Loucy (cell line): ENCODE measurements at regions not wholly inside any gene's neighbourhood (a gene's known extent, or its start where the extent isn't known, plus 50 kb on each side); places are given as distances from the start of the nearest gene placed in this dataset.

ENCODE experiments used
- H2AFZ ChIP-seq: fragments of 200-600 bp; sonication (generic); 2 replicates; pipeline ENCODE4 v1.6.0; 2016; ENCODE audit warnings: antibody characterized with exemption, mild to moderate bottlenecking, low read length, moderate library complexity
- H3F3A ChIP-seq: fragments of 200-600 bp; 2 replicates; pipeline ENCODE4 v1.6.0; 2016; ENCODE audit warnings: antibody characterized with exemption, low read depth, mild to moderate bottlenecking
- H3K27me3 ChIP-seq: fragments of 200-600 bp; sonication (generic); 2 replicates; pipeline ENCODE4 v1.6.1; 2014; ENCODE audit warnings: low read length, mild to moderate bottlenecking; ENCODE audit not compliant: insufficient read depth, poor library complexity, severe bottlenecking
- H3K36me3 ChIP-seq: fragments of 200-600 bp; sonication (generic); 2 replicates; pipeline ENCODE4 v1.6.1; 2016; ENCODE audit warnings: low read length; ENCODE audit not compliant: insufficient read depth
- H3K4me1 ChIP-seq: fragments of 200-600 bp; sonication (generic); 2 replicates; pipeline ENCODE4 v1.5.1; 2014; ENCODE audit warnings: low read length, mild to moderate bottlenecking; ENCODE audit not compliant: insufficient read depth, poor library complexity, severe bottlenecking
- H3K4me2 ChIP-seq: fragments of 200-600 bp; sonication (generic); 2 replicates; pipeline ENCODE4 v1.6.0; 2014; ENCODE audit warnings: antibody characterized with exemption, low read length, low read depth, mild to moderate bottlenecking; ENCODE audit not compliant: poor library complexity, severe bottlenecking
- H3K4me3 ChIP-seq: fragments of 200-600 bp; sonication (generic); 2 replicates; pipeline ENCODE4 v1.5.1; 2014; ENCODE audit warnings: low read length, mild to moderate bottlenecking, mixed read lengths; ENCODE audit not compliant: poor library complexity, severe bottlenecking
- H3K79me2 ChIP-seq: fragments of 200-600 bp; sonication (generic); 2 replicates; pipeline ENCODE4 v1.6.1; 2014; ENCODE audit warnings: low read length; ENCODE audit not compliant: insufficient read depth
- H3K9ac ChIP-seq: fragments of 200-600 bp; sonication (generic); 2 replicates; pipeline ENCODE4 v1.6.0; 2014; ENCODE audit warnings: mild to moderate bottlenecking, low read depth, low read length, moderate library complexity; ENCODE audit not compliant: poor library complexity, severe bottlenecking
- H3K9me2 ChIP-seq: fragments of 200-600 bp; sonication (generic); replicated peaks from 2 replicates; pipeline ENCODE4 v1.6.1; 2016; ENCODE audit warnings: low read depth, low read length, mixed read lengths
- H3K9me3 ChIP-seq: fragments of 200-600 bp; sonication (generic); 2 replicates; pipeline ENCODE4 v1.6.1; 2014; ENCODE audit warnings: mild to moderate bottlenecking, antibody characterized with exemption, low read length, low read depth; ENCODE audit not compliant: insufficient read depth
- H4K20me1 ChIP-seq: fragments of 200-600 bp; sonication (generic); 2 replicates; pipeline ENCODE4 v1.6.0; 2014; ENCODE audit warnings: antibody characterized with exemption, low read length, mild to moderate bottlenecking; ENCODE audit not compliant: insufficient read depth, poor library complexity, severe bottlenecking
- EZH2phosphoT487 ChIP-seq: fragments of 200-600 bp; IDR thresholded peaks from 2 replicates; pipeline ENCODE4 v1.6.1; 2018; ENCODE audit warnings: antibody characterized with exemption, mild to moderate bottlenecking, moderate library complexity, borderline replicate concordance
- TF ChIP-seq, protein P1 (sequence below): fragments of 200-600 bp; sonication (generic); conservative IDR thresholded peaks from 2 replicates; pipeline ENCODE4 v1.5.1; 2014; ENCODE audit warnings: mild to moderate bottlenecking, antibody characterized with exemption, low read length

DNA sequence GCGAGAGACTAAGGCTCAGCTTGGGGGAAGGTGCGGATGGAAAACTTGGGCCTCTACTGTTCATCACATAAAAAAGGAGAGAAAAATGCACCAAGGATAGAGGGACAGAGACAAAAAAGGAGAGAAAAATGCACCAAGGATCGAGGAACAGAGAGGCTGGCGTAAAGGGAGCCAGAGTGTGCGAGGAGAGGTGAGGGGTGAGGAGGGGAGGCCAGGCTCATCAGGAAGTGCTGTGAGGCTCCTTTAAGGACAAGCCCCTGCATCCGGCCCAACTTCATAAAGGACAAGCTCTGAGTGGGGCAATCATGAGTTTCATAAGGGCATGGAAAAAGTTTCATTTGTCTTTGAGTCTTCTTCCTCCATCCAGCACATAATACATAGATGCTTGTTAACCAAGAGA is 117.2 kb upstream of the NXT1 start:
- Histone ChIP-seq H3K79me2 (no peaks in the 10 kb centered on the region), H3K4me2 (no peak overlapping the region), H3K4me1 (no peaks in the 10 kb centered on the region), H3K36me3 (no peaks in the 10 kb centered on the region), H4K20me1 (no peaks in the 10 kb centered on the region), H2AFZ (no peak overlapping the region), H3K27me3 (peaks cover 8% of the 10 kb centered on the region), H3F3A (no peaks in the 10 kb centered on the region), H3K9ac (no peak overlapping the region), H3K9me3 (no peaks in the 10 kb centered on the region; the same call in 1 of the 2 replicates), H3K4me3 (no peak overlapping the region), H3K9me2 (no peaks in the 10 kb centered on the region)
- TF ChIP-seq EZH2phosphoT487: no peak
- TF ChIP-seq, protein P1, sequence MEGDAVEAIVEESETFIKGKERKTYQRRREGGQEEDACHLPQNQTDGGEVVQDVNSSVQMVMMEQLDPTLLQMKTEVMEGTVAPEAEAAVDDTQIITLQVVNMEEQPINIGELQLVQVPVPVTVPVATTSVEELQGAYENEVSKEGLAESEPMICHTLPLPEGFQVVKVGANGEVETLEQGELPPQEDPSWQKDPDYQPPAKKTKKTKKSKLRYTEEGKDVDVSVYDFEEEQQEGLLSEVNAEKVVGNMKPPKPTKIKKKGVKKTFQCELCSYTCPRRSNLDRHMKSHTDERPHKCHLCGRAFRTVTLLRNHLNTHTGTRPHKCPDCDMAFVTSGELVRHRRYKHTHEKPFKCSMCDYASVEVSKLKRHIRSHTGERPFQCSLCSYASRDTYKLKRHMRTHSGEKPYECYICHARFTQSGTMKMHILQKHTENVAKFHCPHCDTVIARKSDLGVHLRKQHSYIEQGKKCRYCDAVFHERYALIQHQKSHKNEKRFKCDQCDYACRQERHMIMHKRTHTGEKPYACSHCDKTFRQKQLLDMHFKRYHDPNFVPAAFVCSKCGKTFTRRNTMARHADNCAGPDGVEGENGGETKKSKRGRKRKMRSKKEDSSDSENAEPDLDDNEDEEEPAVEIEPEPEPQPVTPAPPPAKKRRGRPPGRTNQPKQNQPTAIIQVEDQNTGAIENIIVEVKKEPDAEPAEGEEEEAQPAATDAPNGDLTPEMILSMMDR: no peak

DNA sequence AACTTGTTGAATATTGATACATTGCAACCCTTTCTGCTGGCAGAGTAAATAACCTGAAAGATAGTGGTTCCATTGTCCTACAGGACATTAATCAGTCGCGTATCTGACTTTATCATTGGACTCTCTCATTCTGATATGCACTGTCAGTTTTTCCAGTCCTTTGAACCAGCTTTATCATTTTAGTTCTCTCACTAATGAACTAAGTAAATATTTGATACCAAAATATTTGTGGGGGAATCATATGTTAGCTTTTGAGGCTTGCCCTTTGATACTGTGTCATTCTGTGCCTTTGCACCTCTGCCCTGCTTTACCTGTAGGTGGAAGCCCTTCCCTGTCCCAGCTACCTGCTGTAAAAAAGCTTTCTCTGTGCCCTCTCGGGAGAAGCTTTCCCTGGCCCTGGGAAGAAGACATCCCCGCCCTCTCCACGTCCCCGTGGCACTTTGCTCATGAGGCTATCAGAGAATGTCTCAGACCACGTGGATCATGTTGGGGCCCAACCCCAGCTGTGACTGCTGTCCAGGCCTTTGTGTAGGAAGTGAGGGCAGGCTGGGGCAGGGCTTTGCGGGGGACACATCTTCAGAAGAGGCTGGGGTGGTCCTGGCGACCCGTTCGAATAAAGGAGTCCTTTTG is 117.8 kb upstream of the NXT1 start:
- TF ChIP-seq, protein P1: no peak
- no peak for TF ChIP-seq EZH2phosphoT487
- Histone ChIP-seq H3F3A (no peaks in the 10 kb centered on the region), H3K27me3 (peaks cover 8% of the 10 kb centered on the region)

DNA sequence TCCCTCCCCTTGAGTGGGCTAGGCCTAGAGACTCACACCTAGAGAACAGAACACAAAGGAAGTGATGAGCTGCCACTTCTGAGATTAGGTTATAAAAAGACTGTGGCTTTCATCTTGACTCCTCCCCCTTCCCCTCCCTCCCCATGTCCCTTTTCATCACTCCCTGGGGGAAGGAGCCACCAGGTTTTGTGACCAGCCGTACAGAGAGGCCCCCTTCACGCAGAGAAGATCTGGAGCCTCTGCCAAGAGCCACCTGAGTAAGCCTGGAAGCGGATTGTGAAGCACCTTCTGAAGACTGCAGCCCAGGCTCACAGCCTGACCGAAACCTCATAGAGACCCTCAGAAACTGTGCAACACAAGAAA is 118.4 kb upstream of the NXT1 start:
- no peaks in the 10 kb centered on the region for H3K79me2 ChIP-seq
- H2AFZ ChIP-seq: no peak overlapping the region
- no peaks in the 10 kb centered on the region for H4K20me1 ChIP-seq
- no peaks in the 10 kb centered on the region for H3F3A ChIP-seq
- TF ChIP-seq, protein P1: no peak
- TF ChIP-seq EZH2phosphoT487: no peak
- H3K9me3 ChIP-seq: no peaks in the 10 kb centered on the region; the same call in 1 of the 2 replicates
- H3K4me3 ChIP-seq: no peak overlapping the region
- H3K4me2 ChIP-seq: no peak overlapping the region
- no peak overlapping the region for H3K9ac ChIP-seq
- no peaks in the 10 kb centered on the region for H3K9me2 ChIP-seq
- no peaks in the 10 kb centered on the region for H3K36me3 ChIP-seq
- H3K27me3 ChIP-seq: peaks cover 8% of the 10 kb centered on the region
- no peaks in the 10 kb centered on the region for H3K4me1 ChIP-seq

More for the DNA sequence above, 117.8 kb upstream of the NXT1 start:
- no peaks in the 10 kb centered on the region; the same call in 1 of the 2 replicates for H3K9me3 ChIP-seq
- no peaks in the 10 kb centered on the region for H3K9me2 ChIP-seq
- H3K79me2 ChIP-seq: no peaks in the 10 kb centered on the region
- H3K4me3 ChIP-seq: no peak overlapping the region
- H3K36me3 ChIP-seq: no peaks in the 10 kb centered on the region
- no peak overlapping the region for H3K9ac ChIP-seq
- no peaks in the 10 kb centered on the region for H4K20me1 ChIP-seq
- no peaks in the 10 kb centered on the region for H3K4me1 ChIP-seq
- H2AFZ ChIP-seq: no peak overlapping the region
- no peak overlapping the region for H3K4me2 ChIP-seq
